Pancreas (tissue), 10 donors: ENCODE measurements at regions not wholly inside any gene's neighbourhood (a gene's known extent, or its start where the extent isn't known, plus 50 kb on each side); places are given as distances from the start of the nearest gene placed in this dataset.
"Not testable (repeated sequence)": the region's sequence is repeated elsewhere in the genome, so short reads cannot be mapped to it uniquely, and the experiment has no call there.

Source experiments
- ATAC-seq, 4 donors: fragments of 200-7000 bp; cut with Tn5 transposase; one replicate each; pipeline versions ENCODE4 v1.8.0 to v1.9.1; 2020; ENCODE audit warnings: mild to moderate bottlenecking in 4 of 4, moderate library complexity in 4 of 4
- DNase-seq, 6 donors: peaks; one replicate each; pipeline ENCODE4 v3.0.0-alpha.2; 2020
- FAIRE-seq: peaks from 2 replicates; lab custom pipeline; 2012; peaks lifted over from hg19 to GRCh38; lab: Jason Lieb, UNC
- H3K27ac ChIP-seq, 4 donors: fragments of 200-600 bp; sonication (generic); 1 replicate in 3 of 4; 2 replicates in 1 of 4; pipeline versions ENCODE4 v1.5.0 to v1.8.0; 2020
- H3K27me3 ChIP-seq, 4 donors: fragments of 200-600 bp; one replicate each; pipeline ENCODE4 v1.8.0; 2021
- H3K36me3 ChIP-seq, 3 donors: fragments of 200-600 bp; sonication (generic) in 1 of 3; one replicate each; pipeline versions ENCODE4 v1.5.0 to v1.8.0; 2020 to 2021
- H3K4me1 ChIP-seq, 3 donors: fragments of 200-600 bp; one replicate each; pipeline ENCODE4 v1.8.0; 2021
- H3K4me3 ChIP-seq, 4 donors: fragments of 200-600 bp; sonication (generic) in 2 of 4; one replicate each; pipeline versions ENCODE4 v1.5.0 to v1.8.0; 2020 to 2021
- H3K9me3 ChIP-seq, 4 donors: fragments of 200-600 bp; one replicate each; pipeline ENCODE4 v1.8.0; 2021
- WGBS, 2 donors: extraction: QIAGEN DNeasy Blood & Tissue Kit; methylation state at CpG; one replicate each; pipeline ENCODE4 v1.1.7; 2013; 5-methylcytosine and 5-hydroxymethylcytosine counted together
- intact Hi-C, 3 donors: fragments of 100-400 bp; cut with DNase I; formaldehyde crosslinking; loops; one replicate each; pipeline versions ENCODE4 v1.11.1 to v1.14.2; 2022
- TF ChIP-seq, protein P1 (sequence below), 4 donors: fragments of 200-600 bp; sonication (generic) in 3 of 4; IDR thresholded peaks; one replicate each; pipeline versions ENCODE4 v1.5.0 to v1.8.0; 2021; ENCODE audit warnings: antibody characterized with exemption in 4 of 4
- donor health status: healthy with polysubstance abuse.
- donor health status: DM: no; HTN: no; CAD: no; lungs with moderate emphysema.
- donor health status: DM: no; HTN: no; CAD: no.
- donor health status: control.
- donor health status: control.
- donor health status: Bipolar disorder and iron deficiency.
- donor health status: DM: yes; HTN: yes; CAD: no.
- donor health status: DM: no; HTN: no; CAD: no.
- donor health status: DM: no; HTN: no; CAD: no.
- donor health status: DM: yes; HTN: yes; CAD: no.

DNA sequence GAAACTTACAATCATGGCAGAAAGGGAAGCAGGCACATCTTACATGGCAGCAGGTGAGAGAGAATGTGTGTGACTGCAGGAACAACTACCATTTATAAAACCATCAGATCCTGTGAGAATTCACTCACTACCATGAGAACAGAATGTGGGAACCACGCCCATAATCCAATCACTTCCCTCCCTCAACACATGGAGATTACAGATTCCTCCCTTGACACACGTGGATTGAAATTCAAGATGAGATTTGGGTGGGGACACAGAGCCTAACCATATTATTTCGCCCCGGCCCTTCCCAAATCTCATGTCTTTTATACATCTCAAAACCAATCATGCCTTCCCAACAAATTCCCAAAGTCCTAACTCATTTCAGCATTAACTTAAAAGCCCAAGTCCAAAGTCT, 203.6 kb downstream of the C12orf75 start:
- TF ChIP-seq, protein P1, sequence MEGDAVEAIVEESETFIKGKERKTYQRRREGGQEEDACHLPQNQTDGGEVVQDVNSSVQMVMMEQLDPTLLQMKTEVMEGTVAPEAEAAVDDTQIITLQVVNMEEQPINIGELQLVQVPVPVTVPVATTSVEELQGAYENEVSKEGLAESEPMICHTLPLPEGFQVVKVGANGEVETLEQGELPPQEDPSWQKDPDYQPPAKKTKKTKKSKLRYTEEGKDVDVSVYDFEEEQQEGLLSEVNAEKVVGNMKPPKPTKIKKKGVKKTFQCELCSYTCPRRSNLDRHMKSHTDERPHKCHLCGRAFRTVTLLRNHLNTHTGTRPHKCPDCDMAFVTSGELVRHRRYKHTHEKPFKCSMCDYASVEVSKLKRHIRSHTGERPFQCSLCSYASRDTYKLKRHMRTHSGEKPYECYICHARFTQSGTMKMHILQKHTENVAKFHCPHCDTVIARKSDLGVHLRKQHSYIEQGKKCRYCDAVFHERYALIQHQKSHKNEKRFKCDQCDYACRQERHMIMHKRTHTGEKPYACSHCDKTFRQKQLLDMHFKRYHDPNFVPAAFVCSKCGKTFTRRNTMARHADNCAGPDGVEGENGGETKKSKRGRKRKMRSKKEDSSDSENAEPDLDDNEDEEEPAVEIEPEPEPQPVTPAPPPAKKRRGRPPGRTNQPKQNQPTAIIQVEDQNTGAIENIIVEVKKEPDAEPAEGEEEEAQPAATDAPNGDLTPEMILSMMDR (IDR thresholded peaks at IDR 0.05): no peak
- Histone ChIP-seq H3K4me3 (no peak overlapping the region), H3K9me3 (no peaks in the 10 kb centered on the region), H3K4me1 (no peaks in the 10 kb centered on the region), H3K27me3 (no peaks in the 10 kb centered on the region), H3K36me3 (no peaks in the 10 kb centered on the region), H3K27ac (no peak overlapping the region)
- intact Hi-C loops: no loop called here
- FAIRE-seq: no peak
- WGBS, 2 donors: 65 to 77% methylated on average over 4 of the region's 4 CpGs
- no peak for DNase-seq
- no peak for ATAC-seq

DNA sequence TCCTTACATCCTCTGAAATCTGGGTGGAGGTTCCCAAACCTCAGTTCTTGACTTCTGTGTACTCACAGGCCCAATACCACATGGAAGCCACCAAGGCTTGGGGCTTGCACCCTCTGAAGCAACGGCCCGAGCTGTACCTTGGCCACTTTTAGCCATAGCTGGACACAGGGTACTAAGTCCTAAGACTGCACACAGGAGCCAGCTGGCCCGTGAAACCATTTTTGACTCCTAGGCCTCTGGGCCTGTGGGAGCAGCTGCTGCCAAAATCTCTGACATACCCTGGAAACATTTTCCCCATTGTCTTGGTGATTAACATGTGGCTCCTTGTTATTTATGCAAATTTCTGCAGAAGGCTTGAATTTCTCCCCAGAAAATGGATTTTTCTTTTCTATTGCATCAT, 204.5 kb downstream of the C12orf75 start:
- H3K27me3 ChIP-seq, ATAC-seq, H3K36me3 ChIP-seq, H3K9me3 ChIP-seq, intact Hi-C loops, FAIRE-seq, H3K4me3 ChIP-seq, H3K27ac ChIP-seq, H3K4me1 ChIP-seq, DNase-seq: not testable (repeated sequence)
- WGBS, 2 donors: 74 to 82% methylated on average over 3 of the region's 3 CpGs

GRCh38 chr12:105538880-105539279, 208.4 kb downstream of the C12orf75 start:
- FAIRE-seq: no peak

DNA sequence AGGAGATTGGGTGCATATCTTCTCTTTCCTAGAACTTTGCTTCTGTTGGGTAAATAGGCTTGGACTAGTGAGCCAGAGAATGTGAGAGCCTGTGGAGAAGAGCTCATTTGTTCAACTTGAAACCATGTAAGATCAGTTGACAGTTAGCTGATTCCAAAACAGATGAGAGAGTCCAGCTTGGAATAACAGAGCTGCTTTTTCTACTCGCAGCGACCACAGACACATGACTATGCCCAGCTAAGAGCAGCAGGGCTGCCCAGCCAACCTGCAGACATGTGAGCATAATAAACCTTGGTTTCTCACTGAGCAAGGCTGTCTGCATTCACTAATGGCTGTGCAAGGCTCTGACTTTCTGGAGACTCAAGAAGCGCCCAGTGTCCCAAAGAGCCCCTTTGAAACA, 209.2 kb downstream of the C12orf75 start:
- ATAC-seq (no peak), FAIRE-seq (no peak), DNase-seq (no peak)
- intact Hi-C loops: no loop called here
- Histone ChIP-seq H3K4me1 (no peaks in the 10 kb centered on the region), H3K4me3 (no peak overlapping the region), H3K9me3 (no peaks in the 10 kb centered on the region), H3K27ac (no peak overlapping the region), H3K36me3 (no peaks in the 10 kb centered on the region), H3K27me3 (no peaks in the 10 kb centered on the region)
- 77 to 89% methylated on average over 3 of the region's 3 CpGs for WGBS, 2 donors
- TF ChIP-seq, protein P1 (IDR thresholded peaks at IDR 0.05): no peak

More at GRCh38 chr12:105538880-105539279, 208.4 kb downstream of the C12orf75 start:
- no peak for DNase-seq
- H3K27ac ChIP-seq: no peak overlapping the region
- 72 to 74% methylated on average over 10 of the region's 10 CpGs for WGBS, 2 donors
- intact Hi-C loops: no loop called here
- no peaks in the 10 kb centered on the region for H3K36me3 ChIP-seq
- no peak overlapping the region for H3K4me3 ChIP-seq
- TF ChIP-seq, protein P1 (IDR thresholded peaks at IDR 0.05): no peak
- no peak for ATAC-seq
- H3K4me1 ChIP-seq: no peaks in the 10 kb centered on the region
- no peaks in the 10 kb centered on the region for H3K27me3 ChIP-seq
- H3K9me3 ChIP-seq: no peaks in the 10 kb centered on the region

GRCh38 chr12:105547786-105548185, 217.3 kb downstream of the C12orf75 start:
- ATAC-seq (no peak), DNase-seq (no peak), FAIRE-seq (no peak)
- Histone ChIP-seq H3K4me3 (no peak overlapping the region), H3K9me3 (no peaks in the 10 kb centered on the region), H3K27ac (no peak overlapping the region), H3K4me1 (no peaks in the 10 kb centered on the region), H3K36me3 (no peaks in the 10 kb centered on the region), H3K27me3 (no peaks in the 10 kb centered on the region)
- TF ChIP-seq, protein P1 (IDR thresholded peaks at IDR 0.05): no peak
- WGBS, 2 donors: 66 to 76% methylated on average over 3 of the region's 3 CpGs
- intact Hi-C loops: no loop called here
